ENCODE measurements at regions not wholly inside any gene's neighbourhood (a gene's known extent, or its start where the extent isn't known, plus 50 kb on each side); places are given as distances from the start of the nearest gene placed in this dataset.

GRCh38 chr1:218742467-218743262, 397.5 kb downstream of the TGFB2 start:
- no peaks in the 10 kb centered on the region for H3K27me3 ChIP-seq
- H3K27ac ChIP-seq = no peak overlapping the region
- no peak overlapping the region for H3K4me3 ChIP-seq
- no peak for TF ChIP-seq CTCF (IDR thresholded peaks at IDR 0.05)
- H3K4me1 ChIP-seq = peaks cover 0 to 5% of the 10 kb centered on the region in 2 donors
- H3K36me3 ChIP-seq = no peaks in the 10 kb centered on the region
- peaks cover 0 to 17% of the 10 kb centered on the region in 2 donors for H3K9me3 ChIP-seq
- DNase-seq (ENCODE audit: low spot score) = no peak

- Histone ChIP-seq H3K27me3 (no peaks in the 10 kb centered on the region), H3K4me3 (no peak overlapping the region), H3K4me1 (peaks cover 0 to 5% of the 10 kb centered on the region in 2 donors), H3K27ac (no peak overlapping the region), H3K9me3 (peaks cover 0 to 24% of the 10 kb centered on the region in 2 donors), H3K36me3 (no peaks in the 10 kb centered on the region)
- no peak for DNase-seq (ENCODE audit: low spot score)
- TF ChIP-seq CTCF (IDR thresholded peaks at IDR 0.05) = no peak
Observed at GRCh38 chr1:218743861-218744505, 398.8 kb downstream of the TGFB2 start.

- no peak overlapping the region for H3K4me3 ChIP-seq
- no peaks in the 10 kb centered on the region for H3K36me3 ChIP-seq
- H3K9me3 ChIP-seq = peaks cover 0 to 26% of the 10 kb centered on the region in 2 donors
- H3K27ac ChIP-seq = no peak overlapping the region
- H3K27me3 ChIP-seq = no peaks in the 10 kb centered on the region
- no peak for TF ChIP-seq CTCF (IDR thresholded peaks at IDR 0.05)
- no peak for DNase-seq (ENCODE audit: low spot score)
- H3K4me1 ChIP-seq = no peaks in the 10 kb centered on the region
Observed at GRCh38 chr1:218748071-218748470, 402.9 kb downstream of the TGFB2 start.

GRCh38 chr1:218750216-218750970, 405.3 kb downstream of the TGFB2 start:
- Histone ChIP-seq H3K27ac (no peak overlapping the region), H3K36me3 (no peaks in the 10 kb centered on the region), H3K4me3 (no peak overlapping the region), H3K9me3 (peaks cover 0 to 14% of the 10 kb centered on the region in 2 donors), H3K27me3 (no peaks in the 10 kb centered on the region), H3K4me1 (no peaks in the 10 kb centered on the region)
- DNase-seq (ENCODE audit: low spot score) = no peak
- no peak for TF ChIP-seq CTCF (IDR thresholded peaks at IDR 0.05)

- H3K4me3 ChIP-seq = no peak overlapping the region
- H3K27ac ChIP-seq = no peak overlapping the region
- no peaks in the 10 kb centered on the region for H3K4me1 ChIP-seq
- TF ChIP-seq CTCF (IDR thresholded peaks at IDR 0.05) = no peak
- no peaks in the 10 kb centered on the region for H3K36me3 ChIP-seq
- H3K27me3 ChIP-seq = no peaks in the 10 kb centered on the region
- H3K9me3 ChIP-seq = peaks cover 0 to 9% of the 10 kb centered on the region in 2 donors
- DNase-seq (ENCODE audit: low spot score) = no peak
Observed at GRCh38 chr1:218751208-218751948, 406.2 kb downstream of the TGFB2 start.
